BE2C (cell line): ENCODE measurements at regions not wholly inside any gene's neighbourhood (a gene's known extent, or its start where the extent isn't known, plus 50 kb on each side); places are given as distances from the start of the nearest gene placed in this dataset.
A peak's percentile ranks its signal among the peaks of the same experiment; 100 is the strongest.

ENCODE experiments used
- DNase-seq: peaks from one replicate; pipeline ENCODE4 v3.0.0-alpha.2; 2020
- H3K27me3 ChIP-seq: fragments of 250-450 bp; sonication (Bioruptor Pico); 2 replicates; pipeline ENCODE4 v1.5.1; 2020; ENCODE audit warnings: mild to moderate bottlenecking
- H3K36me3 ChIP-seq: fragments of 250-450 bp; sonication (Bioruptor Pico); 2 replicates; pipeline ENCODE4 v1.5.1; 2020; ENCODE audit warnings: mild to moderate bottlenecking
- H3K4me1 ChIP-seq: fragments of 250-450 bp; sonication (Bioruptor Pico); 2 replicates; pipeline ENCODE4 v1.5.1; 2020
- H3K4me3 ChIP-seq: 2 replicates; pipeline ENCODE4 v1.5.1; 2011; ENCODE audit warnings: low read depth, low read length
- H3K9me3 ChIP-seq: fragments of 250-450 bp; sonication (Bioruptor Pico); 2 replicates; pipeline ENCODE4 v1.5.1; 2020
- TF ChIP-seq, protein P1 (sequence below): IDR thresholded peaks from 2 replicates; pipeline ENCODE4 v1.5.1; 2012; ENCODE audit warnings: mild to moderate bottlenecking, low read depth, low read length

DNA sequence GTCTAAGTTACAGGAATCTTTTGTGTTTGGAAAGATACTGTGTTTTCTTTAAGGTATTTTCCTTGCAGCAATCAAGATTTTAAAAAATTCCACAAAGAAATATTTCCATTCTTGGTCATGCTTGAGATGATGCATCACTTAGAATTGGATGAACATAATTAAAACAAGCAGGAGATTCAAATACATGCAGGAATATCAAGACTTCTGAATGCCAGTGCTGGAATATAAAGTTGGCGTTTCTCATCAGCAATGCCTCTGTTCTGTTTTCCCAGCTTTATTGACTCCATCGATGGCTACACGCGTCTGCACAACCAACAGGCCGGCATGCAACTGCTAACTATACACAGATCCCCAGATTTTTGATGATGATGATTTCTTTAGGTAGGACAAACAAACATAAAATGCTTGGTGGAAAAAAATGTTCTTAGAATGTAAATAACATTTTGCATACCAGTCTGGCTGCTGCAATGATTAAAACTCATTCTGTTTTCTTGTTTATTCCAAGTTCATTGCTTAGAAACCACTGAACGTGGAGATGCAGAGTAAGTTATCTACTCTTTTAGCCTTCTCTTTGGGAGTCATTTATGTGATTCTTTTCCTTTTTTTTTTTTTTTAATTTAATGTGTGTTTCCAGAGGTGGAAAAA, 91.3 kb upstream of the FAM171A1 start:
- Histone ChIP-seq H3K36me3 (no peaks in the 10 kb centered on the region), H3K4me1 (no peaks in the 10 kb centered on the region), H3K4me3 (no peak overlapping the region), H3K27me3 (0 out of 2 replicates have a peak, but pooled peaks cover 4% of the 10 kb centered on the region), H3K9me3 (no peaks in the 10 kb centered on the region)
- TF ChIP-seq, protein P1, sequence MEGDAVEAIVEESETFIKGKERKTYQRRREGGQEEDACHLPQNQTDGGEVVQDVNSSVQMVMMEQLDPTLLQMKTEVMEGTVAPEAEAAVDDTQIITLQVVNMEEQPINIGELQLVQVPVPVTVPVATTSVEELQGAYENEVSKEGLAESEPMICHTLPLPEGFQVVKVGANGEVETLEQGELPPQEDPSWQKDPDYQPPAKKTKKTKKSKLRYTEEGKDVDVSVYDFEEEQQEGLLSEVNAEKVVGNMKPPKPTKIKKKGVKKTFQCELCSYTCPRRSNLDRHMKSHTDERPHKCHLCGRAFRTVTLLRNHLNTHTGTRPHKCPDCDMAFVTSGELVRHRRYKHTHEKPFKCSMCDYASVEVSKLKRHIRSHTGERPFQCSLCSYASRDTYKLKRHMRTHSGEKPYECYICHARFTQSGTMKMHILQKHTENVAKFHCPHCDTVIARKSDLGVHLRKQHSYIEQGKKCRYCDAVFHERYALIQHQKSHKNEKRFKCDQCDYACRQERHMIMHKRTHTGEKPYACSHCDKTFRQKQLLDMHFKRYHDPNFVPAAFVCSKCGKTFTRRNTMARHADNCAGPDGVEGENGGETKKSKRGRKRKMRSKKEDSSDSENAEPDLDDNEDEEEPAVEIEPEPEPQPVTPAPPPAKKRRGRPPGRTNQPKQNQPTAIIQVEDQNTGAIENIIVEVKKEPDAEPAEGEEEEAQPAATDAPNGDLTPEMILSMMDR, result no peak
- no peak for DNase-seq

GRCh38 chr10:15461353-15462108, 90.4 kb upstream of the FAM171A1 start:
- no peak for DNase-seq
- no peak overlapping the region for H3K4me3 ChIP-seq
- TF ChIP-seq, protein P1, result peak; percentile 51
- no peaks in the 10 kb centered on the region for H3K27me3 ChIP-seq
- no peaks in the 10 kb centered on the region for H3K9me3 ChIP-seq
- H3K36me3 ChIP-seq, result no peaks in the 10 kb centered on the region
- no peaks in the 10 kb centered on the region for H3K4me1 ChIP-seq

DNA sequence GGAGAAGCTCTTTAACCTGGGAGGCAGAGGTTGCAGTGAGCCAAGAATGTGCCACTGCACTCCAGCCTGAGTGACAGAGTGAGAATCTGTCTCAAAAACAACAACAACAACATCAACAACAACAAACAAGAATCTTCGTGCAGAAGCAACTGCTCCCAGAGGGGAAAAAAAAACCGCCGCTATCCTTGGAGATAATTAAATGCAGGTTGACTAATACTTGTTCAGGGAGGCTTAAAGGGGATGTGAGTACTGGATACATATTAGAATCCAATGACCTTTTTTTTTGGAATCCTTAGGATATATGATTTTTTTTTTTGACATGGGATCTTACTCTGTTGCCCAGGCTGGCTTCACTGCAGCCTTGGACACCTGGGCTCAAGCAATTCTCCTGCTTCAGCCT, 89.6 kb upstream of the FAM171A1 start:
- Histone ChIP-seq H3K4me3 (no peak overlapping the region), H3K4me1 (no peaks in the 10 kb centered on the region), H3K27me3 (peaks cover under 1% of the 10 kb centered on the region; the same call in 1 of the 2 replicates), H3K36me3 (no peaks in the 10 kb centered on the region), H3K9me3 (no peaks in the 10 kb centered on the region)
- DNase-seq, result no peak
- TF ChIP-seq, protein P1, result no peak

- H3K9me3 ChIP-seq, result no peaks in the 10 kb centered on the region
- no peak overlapping the region for H3K4me3 ChIP-seq
- H3K36me3 ChIP-seq, result no peaks in the 10 kb centered on the region
- peaks cover 3% of the 10 kb centered on the region; the same call in 1 of the 2 replicates for H3K27me3 ChIP-seq
- H3K4me1 ChIP-seq, result no peaks in the 10 kb centered on the region
- TF ChIP-seq, protein P1, result no peak
- no peak for DNase-seq
Measured at GRCh38 chr10:15459218-15459617, 88.1 kb upstream of the FAM171A1 start.

DNA sequence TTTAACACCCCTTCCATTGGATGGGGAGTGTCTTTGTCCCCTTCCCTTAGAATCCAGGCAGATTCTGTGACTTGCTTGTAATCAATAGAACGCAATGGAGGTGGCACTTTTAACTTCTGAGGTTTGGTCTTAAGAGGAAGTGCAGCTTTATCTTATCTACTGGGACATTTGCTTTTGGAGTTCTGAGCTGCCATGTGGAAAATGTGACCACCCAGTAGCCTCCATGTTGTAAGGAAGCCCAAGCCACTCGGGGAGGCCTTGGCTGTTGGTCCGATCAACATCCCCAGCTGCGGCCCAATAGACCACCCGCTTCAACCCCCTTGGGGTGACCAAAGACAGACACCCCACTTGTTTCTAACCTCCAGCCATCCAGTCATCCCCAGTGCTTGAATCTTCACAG, 86.3 kb upstream of the FAM171A1 start:
- Histone ChIP-seq H3K4me3 (no peak overlapping the region), H3K27me3 (peaks cover 3% of the 10 kb centered on the region; the same call in 1 of the 2 replicates), H3K9me3 (no peaks in the 10 kb centered on the region), H3K36me3 (no peaks in the 10 kb centered on the region), H3K4me1 (no peaks in the 10 kb centered on the region)
- DNase-seq, result no peak
- TF ChIP-seq, protein P1, result no peak

DNA sequence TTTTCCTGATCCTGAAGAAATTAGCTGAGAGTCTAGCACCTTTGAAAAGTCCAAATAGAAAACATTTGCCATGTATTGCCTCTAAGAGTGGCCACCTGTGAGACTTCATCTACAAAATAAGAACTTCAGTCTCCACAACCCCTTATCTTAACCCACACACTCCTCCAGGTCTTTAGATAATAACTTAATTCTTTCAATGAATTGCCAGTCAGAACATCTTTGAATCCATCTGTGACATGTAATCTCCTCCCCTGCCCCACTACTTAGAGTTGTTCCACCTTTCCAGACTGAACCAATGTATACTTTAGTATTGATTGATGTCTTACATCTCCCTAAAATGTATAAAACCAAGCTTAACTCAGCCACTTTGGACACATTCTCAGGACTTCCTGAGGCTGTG, 84.4 kb upstream of the FAM171A1 start:
- Histone ChIP-seq H3K4me1 (no peaks in the 10 kb centered on the region), H3K27me3 (peaks cover 3% of the 10 kb centered on the region; the same call in 1 of the 2 replicates), H3K9me3 (no peaks in the 10 kb centered on the region), H3K4me3 (no peak overlapping the region), H3K36me3 (no peaks in the 10 kb centered on the region)
- DNase-seq, result no peak
- TF ChIP-seq, protein P1, result no peak
